PC-3 (cell line): ENCODE measurements at regions not wholly inside any gene's neighbourhood (a gene's known extent, or its start where the extent isn't known, plus 50 kb on each side); places are given as distances from the start of the nearest gene placed in this dataset.

Experiments used
- ATAC-seq: fragments of 200-7000 bp; cut with Tn5 transposase; 2 replicates; pipeline ENCODE4 v1.9.1; 2020; ENCODE audit warnings: mild to moderate bottlenecking, moderate library complexity
- BruUV-seq: library from RNA; stranded (reverse); fragments of 400-500 nt; replicated peaks from 2 replicates; lab custom pipeline; 2021; lab: Mats Ljungman, UMichigan
- CTCF ChIA-PET: fragments of 300-600 bp; sonication (Branson Sonifier 250); formaldehyde crosslinking; loops from one replicate; lab custom pipeline; 2022; ENCODE audit warnings: antibody characterized with exemption; lab: Charles Lee
- POLR2A ChIA-PET: fragments of 300-600 bp; sonication (Branson Sonifier 250); formaldehyde crosslinking; loops from one replicate; lab custom pipeline; 2022; ENCODE audit warnings: antibody characterized with exemption; ENCODE audit not compliant: unreplicated experiment; lab: Charles Lee
- DNase-seq: peaks from one replicate; pipeline ENCODE4 v3.0.0-alpha.2; 2015
- H2AFZ ChIP-seq: fragments of 300-600 bp; sonication (generic); 2 replicates; pipeline ENCODE4 v1.6.0; 2016; ENCODE audit warnings: antibody characterized with exemption, low read length
- H3F3A ChIP-seq: fragments of 300-600 bp; sonication (generic); one replicate; pipeline ENCODE4 v1.6.0; 2017; ENCODE audit warnings: antibody characterized with exemption, low read length, control low read depth, mild to moderate bottlenecking; ENCODE audit not compliant: unreplicated experiment
- H3K27ac ChIP-seq: fragments of 300-600 bp; sonication (generic); 2 replicates; pipeline ENCODE4 v1.5.1; 2016; ENCODE audit warnings: mild to moderate bottlenecking, low read length
- H3K27me3 ChIP-seq: fragments of 300-600 bp; sonication (generic); 2 replicates; pipeline ENCODE4 v1.6.1; 2016; ENCODE audit warnings: low read length, mixed read lengths
- H3K36me3 ChIP-seq: fragments of 300-600 bp; sonication (generic); 2 replicates; pipeline ENCODE4 v1.6.1; 2016; ENCODE audit warnings: low read depth, mixed run types, low read length, mixed read lengths
- H3K4me1 ChIP-seq: fragments of 300-600 bp; sonication (generic); 2 replicates; pipeline ENCODE4 v1.5.1; 2016; ENCODE audit warnings: low read length; ENCODE audit not compliant: insufficient read depth
- H3K4me2 ChIP-seq: fragments of 300-600 bp; sonication (generic); 2 replicates; pipeline ENCODE4 v1.6.0; 2016; ENCODE audit warnings: low read length
- H3K4me3 ChIP-seq: fragments of 300-600 bp; sonication (generic); 2 replicates; pipeline ENCODE4 v1.5.1; 2016; ENCODE audit warnings: mild to moderate bottlenecking, low read length, mixed read lengths
- H3K79me2 ChIP-seq: fragments of 300-600 bp; sonication (generic); 2 replicates; pipeline ENCODE4 v1.6.1; 2017; ENCODE audit warnings: low read length, mixed read lengths
- H3K9ac ChIP-seq: fragments of 300-600 bp; sonication (generic); 2 replicates; pipeline ENCODE4 v1.6.0; 2016; ENCODE audit warnings: mild to moderate bottlenecking, low read length
- H3K9me2 ChIP-seq: fragments of 300-600 bp; sonication (generic); replicated peaks from 2 replicates; pipeline ENCODE4 v1.6.1; 2016; ENCODE audit warnings: mixed run types, low read length, mixed read lengths
- H3K9me3 ChIP-seq: fragments of 300-600 bp; sonication (generic); 2 replicates; pipeline ENCODE4 v1.6.1; 2016; ENCODE audit warnings: low read length, mixed read lengths
- H4K20me1 ChIP-seq: fragments of 300-600 bp; sonication (generic); 2 replicates; pipeline ENCODE4 v1.6.1; 2016; ENCODE audit warnings: low read length, mixed read lengths
- CTCF ChIP-seq: fragments of 300-600 bp; sonication (generic); conservative IDR thresholded peaks from 2 replicates; pipeline ENCODE4 v1.5.1; 2017; ENCODE audit warnings: antibody characterized with exemption, low read depth, mild to moderate bottlenecking, low read length
- EZH2 ChIP-seq: fragments of 300-600 bp; sonication (generic); IDR thresholded peaks from one replicate; pipeline ENCODE4 v1.6.1; 2017; ENCODE audit warnings: antibody characterized with exemption, mild to moderate bottlenecking, low read length; ENCODE audit not compliant: unreplicated experiment
- EZH2phosphoT487 ChIP-seq: fragments of 300-600 bp; sonication (generic); IDR thresholded peaks from 2 replicates; pipeline ENCODE4 v1.6.1; 2018; ENCODE audit warnings: mild to moderate bottlenecking, antibody characterized with exemption, low read length, borderline replicate concordance
- intact Hi-C: fragments of 100-400 bp; cut with micrococcal nuclease; formaldehyde crosslinking; loops from 2 replicates; pipeline ENCODE4 v1.9.0; 2023

DNA sequence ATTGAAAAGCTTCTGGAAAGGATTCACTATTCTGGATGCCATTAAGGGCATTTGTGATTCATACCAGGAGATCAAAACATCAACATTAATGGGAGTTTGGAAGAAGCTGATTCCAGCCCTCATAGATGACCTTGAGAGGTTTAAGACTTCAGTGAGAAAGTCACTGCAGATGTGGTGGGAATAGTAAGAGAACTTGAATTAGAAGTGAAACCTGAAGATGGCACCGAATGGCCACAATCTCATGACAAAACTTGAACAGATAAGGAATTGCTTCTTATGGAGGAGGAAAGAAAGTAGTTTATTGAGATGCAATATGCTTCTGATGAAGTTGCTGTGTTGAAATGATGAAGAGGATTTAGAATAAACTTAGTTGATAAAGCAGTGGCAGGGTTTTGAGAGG, 254.6 kb upstream of the SLC24A2 start:
- Histone ChIP-seq H3K27ac (no peak overlapping the region), H3K4me2 (no peak overlapping the region), H3K36me3 (no peaks in the 10 kb centered on the region), H3K4me1 (no peaks in the 10 kb centered on the region), H3F3A (no peaks in the 10 kb centered on the region), H2AFZ (no peak overlapping the region), H3K9me2 (no peaks in the 10 kb centered on the region), H3K4me3 (no peak overlapping the region), H4K20me1 (no peaks in the 10 kb centered on the region), H3K79me2 (no peaks in the 10 kb centered on the region), H3K27me3 (no peaks in the 10 kb centered on the region), H3K9me3 (no peaks in the 10 kb centered on the region), H3K9ac (no peak overlapping the region)
- intact Hi-C loops, result no loop called here
- BruUV-seq, result no TSS peak
- ChIA-PET POLR2A (no interaction called here), CTCF (no interaction called here)
- ATAC-seq (no peak), DNase-seq (no peak)
- no peak for TF ChIP-seq CTCF
- TF ChIP-seq EZH2, result no peak
- no peak for TF ChIP-seq EZH2phosphoT487

DNA sequence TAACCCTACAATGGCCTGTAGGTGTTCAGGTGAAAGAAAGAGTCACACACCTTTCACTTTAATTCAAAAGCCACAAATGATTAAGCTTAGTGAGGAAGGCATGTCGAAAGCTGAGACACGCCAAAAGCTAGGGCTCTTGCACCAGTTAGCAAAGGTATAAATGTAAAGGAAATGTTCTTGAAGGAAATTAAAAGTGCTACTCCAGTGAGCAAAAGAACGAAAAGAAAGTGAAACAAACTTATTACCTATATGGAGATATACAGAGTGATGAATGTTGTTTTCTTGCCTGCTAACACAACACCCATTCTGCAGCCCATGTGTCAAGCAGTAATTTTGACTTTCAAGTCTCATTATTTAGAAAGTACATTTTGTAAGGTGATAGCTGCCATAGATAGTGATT, 254.2 kb upstream of the SLC24A2 start:
- Histone ChIP-seq H3K9me2 (no peaks in the 10 kb centered on the region), H3K4me2 (no peak overlapping the region), H3K27me3 (no peaks in the 10 kb centered on the region), H3K27ac (no peak overlapping the region), H3K4me3 (no peak overlapping the region), H3K36me3 (no peaks in the 10 kb centered on the region), H3K9ac (no peak overlapping the region), H3K9me3 (no peaks in the 10 kb centered on the region), H3K79me2 (no peaks in the 10 kb centered on the region), H4K20me1 (no peaks in the 10 kb centered on the region), H3F3A (no peaks in the 10 kb centered on the region), H3K4me1 (no peaks in the 10 kb centered on the region), H2AFZ (no peak overlapping the region)
- intact Hi-C loops, result no loop called here
- no TSS peak for BruUV-seq
- DNase-seq (no peak), ATAC-seq (no peak)
- CTCF ChIA-PET, result no interaction called here
- TF ChIP-seq EZH2, result no peak
- TF ChIP-seq CTCF, result no peak
- no peak for TF ChIP-seq EZH2phosphoT487
- POLR2A ChIA-PET, result no interaction called here

- no peaks in the 10 kb centered on the region for H3K36me3 ChIP-seq
- no peaks in the 10 kb centered on the region for H3K79me2 ChIP-seq
- no TSS peak for BruUV-seq
- no peak overlapping the region for H3K4me2 ChIP-seq
- intact Hi-C loops, result no loop called here
- H3K27me3 ChIP-seq, result no peaks in the 10 kb centered on the region
- H3K9me3 ChIP-seq, result no peaks in the 10 kb centered on the region
- H3K4me1 ChIP-seq, result no peaks in the 10 kb centered on the region
- no peaks in the 10 kb centered on the region for H4K20me1 ChIP-seq
- H3K27ac ChIP-seq, result no peak overlapping the region
- no peak overlapping the region for H3K4me3 ChIP-seq
- TF ChIP-seq CTCF, result no peak
- TF ChIP-seq EZH2, result no peak
- no peak for TF ChIP-seq EZH2phosphoT487
- ATAC-seq (no peak), DNase-seq (no peak)
- H3F3A ChIP-seq, result no peaks in the 10 kb centered on the region
- H2AFZ ChIP-seq, result no peak overlapping the region
- no peak overlapping the region for H3K9ac ChIP-seq
- ChIA-PET POLR2A (no interaction called here), CTCF (no interaction called here)
- H3K9me2 ChIP-seq, result no peaks in the 10 kb centered on the region
Measured at GRCh38 chr9:20042128-20042711, 253.4 kb upstream of the SLC24A2 start.
